ENCODE measurements at regions not wholly inside any gene's neighbourhood (a gene's known extent, or its start where the extent isn't known, plus 50 kb on each side); places are given as distances from the start of the nearest gene placed in this dataset.

GRCh38 chr2:219812672-219813071 lies 185.2 kb downstream of the SLC4A3 start:
- BruUV-seq (replicated peaks), result no TSS peak
- ChIA-PET CTCF (ENCODE audit: low intra/inter-chr PET ratio, low total read pairs) (no interaction called here), POLR2A (no interaction called here)
- no peak for DNase-seq (ENCODE audit: low spot score)
- no peak for ATAC-seq
- TF ChIP-seq ZSCAN25 (CRISPR knock-in tag; IDR thresholded peaks at IDR 0.05), result no peak
- TF ChIP-seq, protein P1, sequence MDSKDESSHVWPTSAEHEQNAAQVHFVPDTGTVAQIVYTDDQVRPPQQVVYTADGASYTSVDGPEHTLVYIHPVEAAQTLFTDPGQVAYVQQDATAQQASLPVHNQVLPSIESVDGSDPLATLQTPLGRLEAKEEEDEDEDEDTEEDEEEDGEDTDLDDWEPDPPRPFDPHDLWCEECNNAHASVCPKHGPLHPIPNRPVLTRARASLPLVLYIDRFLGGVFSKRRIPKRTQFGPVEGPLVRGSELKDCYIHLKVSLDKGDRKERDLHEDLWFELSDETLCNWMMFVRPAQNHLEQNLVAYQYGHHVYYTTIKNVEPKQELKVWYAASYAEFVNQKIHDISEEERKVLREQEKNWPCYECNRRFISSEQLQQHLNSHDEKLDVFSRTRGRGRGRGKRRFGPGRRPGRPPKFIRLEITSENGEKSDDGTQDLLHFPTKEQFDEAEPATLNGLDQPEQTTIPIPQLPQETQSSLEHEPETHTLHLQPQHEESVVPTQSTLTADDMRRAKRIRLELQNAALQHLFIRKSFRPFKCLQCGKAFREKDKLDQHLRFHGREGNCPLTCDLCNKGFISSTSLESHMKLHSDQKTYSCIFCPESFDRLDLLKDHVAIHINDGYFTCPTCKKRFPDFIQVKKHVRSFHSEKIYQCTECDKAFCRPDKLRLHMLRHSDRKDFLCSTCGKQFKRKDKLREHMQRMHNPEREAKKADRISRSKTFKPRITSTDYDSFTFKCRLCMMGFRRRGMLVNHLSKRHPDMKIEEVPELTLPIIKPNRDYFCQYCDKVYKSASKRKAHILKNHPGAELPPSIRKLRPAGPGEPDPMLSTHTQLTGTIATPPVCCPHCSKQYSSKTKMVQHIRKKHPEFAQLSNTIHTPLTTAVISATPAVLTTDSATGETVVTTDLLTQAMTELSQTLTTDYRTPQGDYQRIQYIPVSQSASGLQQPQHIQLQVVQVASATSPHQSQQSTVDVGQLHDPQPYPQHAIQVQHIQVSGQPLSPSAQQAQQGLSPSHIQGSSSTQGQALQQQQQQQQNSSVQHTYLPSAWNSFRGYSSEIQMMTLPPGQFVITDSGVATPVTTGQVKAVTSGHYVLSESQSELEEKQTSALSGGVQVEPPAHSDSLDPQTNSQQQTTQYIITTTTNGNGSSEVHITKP (CRISPR knock-in tag; IDR thresholded peaks at IDR 0.05; ENCODE audit: low read depth), result no peak
- TF ChIP-seq NFE2L2 (IDR thresholded peaks at IDR 0.05; ENCODE audit: low read length), result no peak
- no peak for TF ChIP-seq ZNF263 (CRISPR knock-in tag; IDR thresholded peaks at IDR 0.05)
- no peak for TF ChIP-seq SMARCC2 (IDR thresholded peaks at IDR 0.05)
- no peak for TF ChIP-seq FOXO4 (CRISPR knock-in tag; conservative IDR thresholded peaks at IDR 0.05)
- TF ChIP-seq ZNF552 (CRISPR knock-in tag; IDR thresholded peaks at IDR 0.05; ENCODE audit: borderline replicate concordance), result no peak
- TF ChIP-seq MTF2 (CRISPR knock-in tag; IDR thresholded peaks at IDR 0.05; ENCODE audit: borderline replicate concordance), result no peak
- no peak for TF ChIP-seq ZNF780A (CRISPR knock-in tag; IDR thresholded peaks at IDR 0.05)
- TF ChIP-seq ZNF260 (CRISPR knock-in tag; IDR thresholded peaks at IDR 0.05; ENCODE audit: borderline replicate concordance, low read depth), result no peak
- TF ChIP-seq SRSF9 (IDR thresholded peaks at IDR 0.05; ENCODE audit: borderline replicate concordance, insufficient read depth, low read depth, low read length, poor library complexity, severe bottlenecking), result no peak
- TF ChIP-seq CBX5 (CRISPR knock-in tag; IDR thresholded peaks at IDR 0.05; ENCODE audit: borderline replicate concordance), result no peak
- no peak for TF ChIP-seq KDM5B (CRISPR knock-in tag; IDR thresholded peaks at IDR 0.05; ENCODE audit: borderline replicate concordance)
- no peak for TF ChIP-seq MYNN (CRISPR knock-in tag; IDR thresholded peaks at IDR 0.05; ENCODE audit: low read depth)
- no peak for TF ChIP-seq MATR3 (CRISPR knock-in tag; IDR thresholded peaks at IDR 0.05)
- H2AFZ ChIP-seq (ENCODE audit: low read length), result no peak overlapping the region
- H3K4me2 ChIP-seq (ENCODE audit: low read depth, low read length), result no peak overlapping the region
- no peak overlapping the region for H3K27ac ChIP-seq (ENCODE audit: extremely low read length, insufficient read depth, low read length)
- H4K20me1 ChIP-seq (ENCODE audit: insufficient read depth, low read length), result no peaks in the 10 kb centered on the region
- intact Hi-C loops (cut with micrococcal nuclease; ENCODE audit: unreplicated experiment), result no loop called here
- no peaks in the 10 kb centered on the region for H3K79me2 ChIP-seq (ENCODE audit: insufficient read depth, low read length)
- no peak overlapping the region for H3K9ac ChIP-seq (ENCODE audit: insufficient read depth, low read depth, low read length)
- H3K4me1 ChIP-seq (ENCODE audit: insufficient read depth, low read length), result no peaks in the 10 kb centered on the region
- no peaks in the 10 kb centered on the region for H3K27me3 ChIP-seq (ENCODE audit: control insufficient read depth in 1 of 2, insufficient read depth in 2 of 2, low read length in 2 of 2)
- in situ Hi-C loops (cut with HindIII; ENCODE audit: extremely low pct_ligation_motif_present, low pct_unique_long_range_greater_than_20kb), result no loop called here
- 0% methylated on average over 2 of the region's 2 CpGs for WGBS (ENCODE audit: low lambda C conversion rate)
- no peak for FAIRE-seq
- no peaks in the 10 kb centered on the region for H3K36me3 ChIP-seq (replicated peaks in 1 of 2; ENCODE audit: control insufficient read depth in 1 of 2, insufficient read depth in 2 of 2, low read length in 2 of 2)
- no peak overlapping the region for H3K4me3 ChIP-seq (replicated peaks in 1 of 3; ENCODE audit: insufficient read depth in 1 of 3, low read depth in 2 of 3, low read length in 3 of 3)
- peaks cover 4% of the 10 kb centered on the region for H3K9me3 ChIP-seq (ENCODE audit: low read length)
